ENCODE measurements at regions not wholly inside any gene's neighbourhood (a gene's known extent, or its start where the extent isn't known, plus 50 kb on each side); places are given as distances from the start of the nearest gene placed in this dataset.
"Not testable (repeated sequence)": the region's sequence is repeated elsewhere in the genome, so short reads cannot be mapped to it uniquely, and the experiment has no call there.

DNA sequence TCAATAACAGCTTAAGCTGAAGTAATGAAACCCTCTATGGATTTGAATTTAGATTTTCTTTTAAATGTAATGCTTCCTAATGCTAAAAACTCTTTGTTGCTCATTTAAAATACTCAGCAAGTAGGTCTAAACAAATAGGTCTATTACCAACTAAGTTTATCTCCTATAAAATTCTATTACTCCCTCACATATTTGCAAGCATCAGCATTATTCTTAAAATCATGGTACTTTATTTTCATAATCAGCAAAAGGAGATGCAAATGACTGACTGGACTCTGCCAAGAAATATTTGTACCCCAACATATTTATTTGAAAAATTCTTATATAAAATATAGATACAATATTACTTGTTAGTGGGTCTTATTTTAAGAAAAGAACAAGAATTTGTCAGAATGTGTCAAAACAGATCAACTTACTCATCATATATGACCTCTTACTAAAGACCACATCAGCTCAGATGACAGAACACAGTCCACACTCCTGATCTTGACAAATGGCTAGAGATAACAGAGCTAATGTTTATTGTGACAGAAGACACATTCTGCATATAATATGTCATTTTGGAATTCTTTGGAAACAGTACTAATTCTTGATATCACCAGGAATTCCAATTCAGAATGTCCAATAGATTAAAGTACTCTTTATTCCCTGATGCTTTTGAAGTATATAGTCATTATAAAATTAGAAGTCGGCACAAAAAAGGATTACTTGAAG lies 704.6 kb upstream of the PCDH9 start:
- DNase-seq, result no peak

DNA sequence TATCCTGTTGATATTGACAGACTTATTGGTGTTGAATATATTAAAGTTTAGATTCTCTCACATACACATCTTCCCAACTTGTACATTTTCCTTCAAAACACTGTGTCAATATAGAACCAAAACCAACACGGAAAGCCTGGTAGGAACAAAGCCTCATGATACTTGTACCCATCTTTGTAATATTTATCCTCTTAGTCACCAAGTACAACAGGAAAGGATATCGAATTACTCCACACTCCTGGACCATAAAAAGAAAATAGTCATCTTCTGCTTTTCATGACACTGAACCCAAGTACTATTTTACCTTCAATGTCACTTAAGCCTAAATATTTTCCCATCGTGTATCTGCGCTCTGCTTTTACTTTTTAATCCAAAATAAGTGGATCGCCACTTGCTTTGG lies 702.9 kb upstream of the PCDH9 start:
- DNase-seq, result no peak

DNA sequence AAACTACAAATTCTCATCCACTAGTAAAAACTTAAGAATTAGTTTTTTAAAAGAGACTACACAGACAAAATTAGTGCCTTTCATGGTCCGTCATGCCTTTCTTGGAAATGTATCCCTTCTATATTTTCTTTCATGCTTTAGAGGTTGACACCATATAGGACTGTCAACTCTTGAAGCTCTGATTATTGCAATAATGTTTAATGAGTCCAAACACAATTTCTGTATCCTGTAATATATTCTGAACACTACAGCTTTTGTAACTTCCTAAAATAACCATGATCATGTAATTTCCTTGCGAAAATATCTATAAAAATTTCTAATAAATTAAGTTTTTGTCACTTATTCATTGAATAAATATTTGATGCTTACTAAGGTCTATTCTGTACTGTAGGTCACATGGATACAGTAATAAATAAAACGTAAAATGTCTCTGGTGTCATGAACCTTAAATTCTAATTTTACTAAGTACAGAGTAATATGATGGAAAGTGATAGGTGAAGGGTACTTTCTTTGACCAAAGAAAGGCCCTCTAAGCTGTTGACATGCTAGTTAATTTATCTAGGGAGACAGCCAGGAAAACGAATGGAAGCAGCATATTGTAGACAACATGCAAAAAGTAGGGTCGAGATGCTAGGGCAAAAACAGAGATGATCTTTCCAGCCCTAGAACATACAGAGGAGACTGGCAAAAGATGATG lies 687.3 kb upstream of the PCDH9 start:
- no peak for DNase-seq

DNA sequence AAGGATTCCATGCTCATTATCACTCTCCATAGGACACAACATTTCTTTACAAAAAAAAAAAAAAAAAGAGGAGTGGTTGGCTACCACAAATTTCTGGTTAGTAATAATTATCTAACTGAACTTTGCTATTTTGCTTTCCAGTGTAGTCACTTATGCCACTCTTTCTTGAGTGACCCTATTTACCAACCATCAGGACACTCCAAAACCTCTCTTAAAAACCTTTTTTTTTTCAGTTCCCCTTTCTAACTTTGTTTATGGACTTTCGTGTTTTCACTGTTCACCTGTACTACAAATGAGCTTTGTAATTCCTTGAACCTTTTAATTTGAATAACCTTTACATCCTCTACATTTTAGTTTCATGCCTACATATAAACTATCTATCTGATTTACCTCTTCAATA lies 686.5 kb upstream of the PCDH9 start:
- no peak for DNase-seq

DNA sequence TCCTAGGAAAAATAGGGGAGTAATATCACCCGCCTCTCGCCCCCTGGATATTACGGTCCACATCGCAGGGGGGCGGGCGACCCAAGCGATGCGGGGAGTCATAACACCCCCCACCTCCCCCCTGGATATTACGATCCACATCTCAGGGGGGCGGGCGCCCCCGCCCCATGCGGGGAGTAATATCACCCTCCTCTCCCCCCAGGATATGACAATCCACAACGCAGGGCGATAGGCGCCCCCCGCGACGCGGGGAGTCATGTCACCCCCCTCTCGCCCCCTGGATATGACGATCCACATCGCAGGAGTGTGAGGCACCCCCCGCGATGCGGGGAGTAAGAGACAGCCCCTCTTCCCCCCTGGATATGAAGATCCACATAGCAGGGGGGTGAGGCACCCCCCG lies 684.4 kb upstream of the PCDH9 start:
- DNase-seq, result no peak

DNA sequence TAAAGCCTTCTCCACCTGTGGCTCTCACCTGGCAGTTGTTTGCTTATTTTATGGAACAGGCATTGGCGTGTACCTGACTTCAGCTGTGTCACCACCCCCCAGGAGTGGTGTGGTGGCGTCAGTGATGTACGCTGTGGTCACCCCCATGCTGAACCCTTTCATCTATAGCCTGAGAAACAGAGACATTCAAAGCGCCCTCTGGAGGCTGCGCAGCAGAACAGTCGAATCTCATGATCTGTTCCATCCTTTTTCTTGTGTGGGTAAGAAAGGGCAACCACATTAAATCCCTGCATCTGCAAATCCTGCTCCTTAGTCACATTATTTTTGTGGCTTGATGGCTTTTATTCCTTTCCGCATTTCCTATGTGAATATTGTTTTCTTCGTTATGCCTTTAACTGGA lies 672.8 kb upstream of the PCDH9 start:
- DNase-seq, result not testable (repeated sequence)

DNA sequence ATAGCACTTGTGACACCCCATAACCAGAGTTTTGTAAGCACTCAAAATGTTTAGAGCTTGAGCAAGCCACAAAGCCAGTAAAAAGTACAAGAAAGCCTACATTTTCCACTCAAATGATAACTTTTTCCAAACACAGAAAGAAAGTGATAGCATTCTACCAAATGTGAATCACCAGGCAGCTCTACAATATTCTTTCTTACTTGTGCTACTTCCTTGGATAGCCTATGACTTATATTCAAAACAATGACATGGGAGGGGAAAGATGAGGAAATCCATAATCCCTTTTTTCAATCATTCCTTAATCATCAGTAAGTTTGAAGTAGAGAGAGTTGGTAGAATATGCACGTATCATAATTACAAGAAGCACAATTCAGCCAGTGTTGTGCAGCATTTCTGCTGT lies 650.8 kb upstream of the PCDH9 start:
- DNase-seq, result no peak

DNA sequence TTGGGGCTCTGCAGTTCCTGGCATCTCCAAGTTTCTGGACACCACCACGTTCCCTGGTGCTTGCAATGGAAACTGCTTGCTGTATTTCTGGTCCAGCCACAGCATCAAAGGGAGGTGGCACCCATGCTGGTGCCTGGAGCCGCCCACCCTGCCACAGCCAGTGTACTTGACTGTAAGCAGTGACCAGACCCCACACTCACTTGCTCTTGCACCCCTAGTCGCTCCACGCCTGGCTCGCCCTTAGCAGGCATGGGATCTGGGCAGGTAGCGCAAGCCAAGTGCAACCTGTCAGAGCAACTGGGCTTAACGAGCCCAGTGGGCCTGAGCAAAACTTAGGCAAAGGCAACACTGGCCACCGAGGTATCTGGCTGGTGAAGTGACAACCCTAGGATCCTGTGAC lies 648.2 kb upstream of the PCDH9 start:
- no peak for DNase-seq

DNA sequence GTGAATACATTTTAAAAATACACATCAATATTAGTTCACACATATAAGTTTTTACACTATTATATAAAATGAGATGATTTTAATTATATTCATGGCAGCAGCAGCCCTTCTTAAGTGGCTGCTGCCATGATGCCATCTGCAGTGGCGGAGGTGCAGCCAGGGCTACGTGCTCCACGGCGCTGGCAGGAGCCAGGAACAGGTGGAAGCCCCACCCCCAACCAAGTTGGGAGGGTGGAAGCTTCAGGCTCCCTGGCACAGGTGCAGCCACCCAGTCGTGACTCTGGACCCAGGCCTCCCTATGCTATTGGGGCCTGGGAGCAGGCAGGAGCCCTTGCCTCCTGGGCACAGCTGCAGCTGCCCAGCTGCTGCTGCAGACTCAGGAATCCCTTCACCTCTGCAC lies 646.9 kb upstream of the PCDH9 start:
- DNase-seq, result no peak

DNA sequence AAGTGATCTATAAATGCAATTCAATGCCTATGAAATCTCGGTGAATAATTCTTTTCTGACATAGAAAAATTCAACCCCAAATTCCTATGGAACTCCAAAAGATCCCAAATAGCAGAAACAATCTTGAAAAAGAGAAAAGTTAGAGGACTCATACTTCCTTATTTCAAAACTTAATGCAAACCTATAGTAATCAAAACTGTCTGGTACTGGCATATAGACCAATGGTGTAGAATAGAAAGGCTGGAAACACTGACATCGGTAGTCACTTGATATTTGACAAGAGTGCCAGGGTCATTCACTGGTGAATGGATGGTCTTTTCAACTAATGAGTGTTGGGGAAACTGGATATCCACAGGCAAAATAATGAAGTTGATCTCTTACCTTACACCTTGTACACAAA lies 637.1 kb upstream of the PCDH9 start:
- no peak for DNase-seq

DNA sequence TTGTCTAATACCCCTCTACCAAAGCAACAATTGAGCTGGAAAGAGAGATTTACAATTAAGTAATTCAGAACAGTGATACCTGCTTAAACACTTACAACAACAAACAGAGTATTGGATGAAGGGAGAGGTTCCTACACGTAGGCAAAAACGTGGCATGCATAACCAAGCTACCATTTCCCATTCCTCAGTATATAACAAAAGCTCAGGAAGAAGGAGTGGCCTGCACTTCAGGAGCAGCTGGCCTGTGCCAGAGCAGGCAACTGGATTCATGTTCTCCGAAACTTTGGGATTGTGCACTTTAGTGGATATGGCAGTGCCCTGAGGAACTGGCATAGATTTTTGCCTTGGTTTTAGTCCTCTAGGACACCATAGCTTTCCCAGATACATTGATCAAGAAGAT lies 630.2 kb upstream of the PCDH9 start:
- DNase-seq, result no peak

DNA sequence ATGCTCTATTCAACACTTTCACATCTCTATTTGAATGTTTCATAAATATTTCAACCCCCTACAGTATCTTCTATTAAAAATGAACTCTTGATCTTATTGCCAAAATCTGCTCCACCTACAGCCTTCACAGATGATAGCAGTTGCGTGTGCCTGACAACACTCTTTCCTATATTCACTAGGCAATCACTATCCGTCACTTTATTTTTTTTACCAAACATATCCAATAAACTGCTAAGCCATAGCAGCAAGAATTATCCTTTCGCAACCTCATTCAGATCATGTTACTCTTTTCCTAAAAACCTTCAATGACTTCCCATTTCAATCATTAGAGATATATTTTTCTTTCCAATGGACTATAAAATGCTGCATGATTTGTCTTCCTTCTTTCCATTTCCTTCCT lies 629.8 kb upstream of the PCDH9 start:
- no peak for DNase-seq

DNA sequence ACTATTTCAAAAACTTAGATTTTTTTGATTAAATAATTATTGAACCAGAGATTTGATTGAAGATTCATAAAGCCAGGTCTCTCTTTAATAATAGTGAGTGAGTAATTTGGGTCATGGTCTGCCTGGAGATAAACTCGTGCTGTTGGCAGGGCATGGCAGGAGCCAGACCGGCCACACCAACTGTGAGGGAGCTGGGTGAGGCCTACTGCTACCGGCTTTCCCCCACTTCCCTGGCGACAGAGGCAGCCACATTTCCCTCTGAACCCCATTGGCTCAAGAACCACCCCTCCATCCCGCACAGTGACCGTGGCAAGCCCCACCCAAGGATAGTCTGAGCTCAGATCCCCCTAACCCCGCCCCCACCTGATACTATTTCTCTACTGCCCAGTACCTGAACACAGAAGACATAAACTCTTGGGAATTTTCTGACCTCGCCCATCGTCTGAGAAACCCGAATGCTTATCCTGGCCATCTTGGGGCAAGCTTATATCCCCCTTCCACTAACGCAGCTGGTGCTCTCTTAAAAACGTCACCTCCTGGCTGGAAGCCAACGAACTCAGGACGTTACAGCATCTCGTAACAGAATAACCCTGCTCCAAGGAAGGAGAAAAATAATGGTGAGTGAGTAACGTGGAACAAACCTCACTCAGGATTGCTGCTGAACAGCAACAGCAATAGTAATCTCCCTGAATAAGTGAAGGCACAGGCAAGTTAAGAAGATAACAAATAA lies 627.6 kb upstream of the PCDH9 start:
- no peak for DNase-seq

DNA sequence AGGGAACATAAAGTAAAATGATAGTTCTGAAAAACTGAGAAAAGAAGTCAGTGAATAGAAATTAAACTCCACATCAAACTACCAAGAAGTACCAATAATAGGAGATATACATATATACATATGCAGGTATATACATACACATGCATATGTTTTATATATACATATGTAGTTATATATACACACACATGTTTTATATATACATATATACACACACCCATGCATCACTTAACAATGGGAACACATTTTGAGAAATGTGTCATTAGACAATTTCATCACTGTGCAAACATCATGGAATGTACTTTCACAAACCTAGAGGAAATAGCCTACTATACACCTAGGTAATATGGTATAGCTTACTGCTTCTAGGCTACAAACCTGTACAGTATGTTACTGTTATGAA lies 626.8 kb upstream of the PCDH9 start:
- DNase-seq, result no peak

DNA sequence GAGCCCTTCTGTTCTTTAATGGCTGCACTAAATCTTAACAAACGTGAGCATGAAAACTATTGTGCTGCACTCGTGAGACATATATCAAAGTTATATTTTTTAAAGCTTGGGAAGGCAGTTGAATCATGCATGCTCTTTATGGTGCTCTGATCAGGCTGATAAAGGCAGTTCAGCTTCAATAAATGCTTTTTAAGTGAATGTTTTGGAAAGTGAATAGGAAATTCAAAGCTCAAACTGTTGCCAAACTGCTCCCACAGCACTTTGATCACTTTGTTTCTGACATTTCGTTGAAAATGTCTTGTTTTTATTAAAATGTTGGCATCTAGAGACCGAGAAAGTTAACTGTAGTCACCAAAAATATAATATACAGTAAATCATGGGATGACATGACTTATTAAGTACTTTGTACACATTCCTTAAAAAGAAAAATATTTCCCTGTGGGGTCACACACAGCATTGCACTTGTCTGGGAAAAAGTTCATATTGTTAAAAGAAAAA lies 625.7 kb upstream of the PCDH9 start:
- peak; percentile 17 for DNase-seq

DNA sequence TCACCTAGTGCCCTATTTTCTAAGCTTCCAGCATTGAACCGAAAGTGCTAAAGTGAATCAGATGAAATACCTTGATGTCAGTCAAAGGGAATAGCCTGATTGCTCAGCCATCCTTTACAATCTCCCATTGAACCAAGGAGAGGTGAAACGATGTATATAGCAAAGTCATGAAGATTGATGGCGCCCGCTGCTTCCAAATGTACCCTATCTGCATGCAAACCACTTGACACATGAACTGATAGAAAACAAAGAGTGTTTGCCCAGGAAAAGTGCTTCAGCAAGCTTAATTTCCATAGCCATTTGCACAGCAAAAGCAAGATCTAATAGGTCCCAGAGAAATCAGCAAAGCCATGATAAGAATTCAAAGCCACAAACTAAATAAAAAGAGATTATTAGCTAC lies 624.9 kb upstream of the PCDH9 start:
- no peak for DNase-seq

DNA sequence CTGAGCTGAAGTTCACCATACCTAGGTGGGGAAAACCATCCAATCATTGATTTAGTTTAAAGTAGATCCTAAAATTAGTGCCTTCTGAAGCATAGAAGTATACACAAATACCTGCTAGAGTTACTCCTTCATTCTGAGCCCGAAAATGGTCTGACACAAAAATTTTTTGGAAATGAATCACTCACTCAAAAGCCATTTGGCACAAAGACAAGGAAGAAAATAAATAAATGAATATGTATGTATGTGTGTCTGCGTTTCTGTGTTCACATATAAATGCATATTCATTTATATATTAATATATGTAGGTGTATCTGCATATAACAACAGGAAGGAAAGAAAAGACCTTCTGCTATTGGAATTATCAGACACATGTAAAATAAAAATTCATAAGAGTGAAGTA lies 614.4 kb upstream of the PCDH9 start:
- DNase-seq, result no peak

DNA sequence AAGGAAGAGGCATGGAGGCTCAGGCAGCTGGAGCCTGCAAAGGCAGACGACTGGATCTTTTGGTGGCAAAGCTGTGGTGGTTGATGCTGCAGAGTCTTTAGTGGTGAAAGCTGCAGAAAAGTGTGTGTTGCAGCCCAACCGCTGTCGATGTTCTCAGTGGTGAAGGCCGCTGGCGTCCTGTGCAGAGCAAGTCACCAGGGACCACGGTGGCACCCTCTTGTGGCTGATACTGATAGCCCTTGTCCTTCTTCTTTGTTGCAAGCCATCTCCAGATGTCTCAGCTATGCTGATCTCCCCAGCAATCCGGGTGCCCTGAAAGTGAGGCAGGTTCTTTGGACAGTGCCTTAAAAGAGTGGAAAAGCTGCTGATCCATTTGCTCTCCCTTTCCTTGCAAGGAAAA lies 610.9 kb upstream of the PCDH9 start:
- DNase-seq, result no peak

DNA sequence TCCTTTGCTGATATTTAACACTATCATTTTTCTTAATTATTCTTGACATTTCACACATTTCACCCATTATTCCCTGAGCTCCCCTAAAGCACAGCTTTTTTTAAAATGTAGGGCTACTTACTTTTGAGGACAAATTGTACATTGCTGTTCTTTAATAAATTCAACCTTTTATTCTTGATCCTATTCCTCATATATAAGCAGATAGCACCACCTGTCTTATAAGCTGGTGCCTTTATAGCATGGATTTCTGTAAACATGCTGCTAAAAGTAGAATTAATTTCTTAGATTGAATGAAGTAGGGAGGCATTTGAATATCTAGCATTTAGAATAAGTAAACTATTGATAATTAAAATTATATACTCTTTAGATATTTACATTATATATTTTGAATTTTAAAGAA lies 603.4 kb upstream of the PCDH9 start:
- DNase-seq, result no peak

DNA sequence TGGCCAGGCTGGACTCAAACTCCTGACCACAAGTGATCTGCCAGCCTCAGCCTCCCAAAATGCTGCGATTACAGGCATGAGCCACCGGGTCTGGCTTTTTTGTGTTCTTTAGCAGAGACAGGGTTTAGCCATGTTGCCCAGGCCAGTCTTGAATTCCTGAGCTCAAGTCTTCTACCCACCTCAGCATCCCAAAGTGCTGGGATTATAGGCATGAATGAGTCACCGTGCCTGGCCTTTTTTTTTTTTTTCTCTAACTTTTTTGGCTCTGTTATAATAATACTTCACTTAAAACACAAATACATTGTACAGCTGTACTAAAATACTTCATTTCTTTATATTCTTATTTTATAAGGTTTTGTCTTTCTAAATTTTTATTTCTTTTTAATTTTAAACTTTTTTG lies 599.5 kb upstream of the PCDH9 start:
- DNase-seq, result no peak

DNA sequence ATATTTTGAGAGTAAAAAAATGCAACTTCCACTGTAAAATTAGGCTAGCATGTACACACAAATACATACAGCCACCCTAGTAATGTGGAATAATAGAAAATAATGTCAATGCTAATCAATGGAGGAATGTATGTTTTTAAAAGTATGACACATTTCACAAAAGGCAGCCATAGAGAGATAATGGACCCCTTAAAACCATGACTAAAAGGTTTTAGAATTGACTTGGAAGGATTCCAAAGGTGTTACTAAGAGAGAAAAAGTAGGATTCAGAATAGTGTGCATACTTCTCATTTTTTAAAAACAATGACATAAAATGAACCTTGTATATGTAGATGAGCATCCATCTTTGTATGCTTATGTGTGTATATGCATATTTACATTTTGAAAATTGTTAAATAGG lies 597.9 kb upstream of the PCDH9 start:
- DNase-seq, result no peak

DNA sequence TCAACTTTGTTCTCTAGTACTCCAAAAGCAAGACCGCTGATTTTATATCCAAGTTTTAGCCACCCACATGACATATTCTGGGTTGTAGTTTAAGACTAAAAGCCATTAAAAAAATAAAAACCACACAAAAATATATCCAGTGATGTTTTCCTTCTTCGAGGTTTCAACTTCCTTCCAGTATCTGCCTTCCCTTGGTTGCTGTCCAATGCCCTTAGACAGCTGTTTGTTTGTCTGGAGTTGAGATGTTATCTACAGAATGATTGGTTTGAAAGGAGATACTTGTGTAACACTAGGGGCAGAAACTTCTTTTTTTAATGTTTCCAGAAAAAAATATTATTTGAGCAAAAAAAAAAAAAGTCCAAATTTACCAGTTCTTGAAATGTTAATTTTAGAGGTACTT lies 591.5 kb upstream of the PCDH9 start:
- no peak for DNase-seq

DNA sequence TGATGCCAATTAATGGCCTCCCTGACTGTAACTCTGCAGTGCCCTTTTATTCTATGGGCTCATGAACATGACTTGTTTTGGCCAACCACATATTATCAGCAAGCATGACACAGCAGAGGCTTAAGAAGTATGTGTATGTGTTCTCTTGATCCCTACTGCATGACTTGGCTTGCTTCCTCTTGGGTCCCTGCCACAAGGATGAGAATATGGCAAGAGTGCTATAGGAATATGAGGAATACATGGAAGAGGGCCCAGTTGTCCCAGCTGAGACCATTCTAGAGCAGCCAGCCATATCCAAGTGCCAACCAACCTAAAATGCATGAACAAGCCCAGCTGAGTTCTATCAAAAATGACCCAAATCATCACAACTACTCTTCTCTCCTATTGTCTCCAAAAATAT lies 576.7 kb upstream of the PCDH9 start:
- no peak for DNase-seq

All from renal pelvis (tissue), 1 donor.